ENCODE measurements at regions not wholly inside any gene's neighbourhood (a gene's known extent, or its start where the extent isn't known, plus 50 kb on each side); places are given as distances from the start of the nearest gene placed in this dataset.

- Histone ChIP-seq H3K27ac (no peak overlapping the region), H3K4me2 (no peak overlapping the region), H3K79me2 (ENCODE audit: insufficient read depth, low read depth) (no peaks in the 10 kb centered on the region), H3K4me1 (ENCODE audit: low read depth, poor library complexity, severe bottlenecking) (no peaks in the 10 kb centered on the region), H4K20me1 (ENCODE audit: insufficient read depth) (no peaks in the 10 kb centered on the region), H3K36me3 (ENCODE audit: insufficient read depth) (no peaks in the 10 kb centered on the region), H3K4me3 (IDR thresholded peaks at IDR 0.05; ENCODE audit: insufficient read depth, low read depth, low read length) (no peak overlapping the region), H2AFZ (ENCODE audit: low read depth) (no peak overlapping the region), H3K27me3 (ENCODE audit: insufficient read depth, low read depth) (no peaks in the 10 kb centered on the region), H3K9ac (no peak overlapping the region)
- TF ChIP-seq, protein P1, sequence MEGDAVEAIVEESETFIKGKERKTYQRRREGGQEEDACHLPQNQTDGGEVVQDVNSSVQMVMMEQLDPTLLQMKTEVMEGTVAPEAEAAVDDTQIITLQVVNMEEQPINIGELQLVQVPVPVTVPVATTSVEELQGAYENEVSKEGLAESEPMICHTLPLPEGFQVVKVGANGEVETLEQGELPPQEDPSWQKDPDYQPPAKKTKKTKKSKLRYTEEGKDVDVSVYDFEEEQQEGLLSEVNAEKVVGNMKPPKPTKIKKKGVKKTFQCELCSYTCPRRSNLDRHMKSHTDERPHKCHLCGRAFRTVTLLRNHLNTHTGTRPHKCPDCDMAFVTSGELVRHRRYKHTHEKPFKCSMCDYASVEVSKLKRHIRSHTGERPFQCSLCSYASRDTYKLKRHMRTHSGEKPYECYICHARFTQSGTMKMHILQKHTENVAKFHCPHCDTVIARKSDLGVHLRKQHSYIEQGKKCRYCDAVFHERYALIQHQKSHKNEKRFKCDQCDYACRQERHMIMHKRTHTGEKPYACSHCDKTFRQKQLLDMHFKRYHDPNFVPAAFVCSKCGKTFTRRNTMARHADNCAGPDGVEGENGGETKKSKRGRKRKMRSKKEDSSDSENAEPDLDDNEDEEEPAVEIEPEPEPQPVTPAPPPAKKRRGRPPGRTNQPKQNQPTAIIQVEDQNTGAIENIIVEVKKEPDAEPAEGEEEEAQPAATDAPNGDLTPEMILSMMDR (conservative IDR thresholded peaks at IDR 0.05; ENCODE audit: low read depth, low read length): no peak
Observed at GRCh38 chr21:15543473-15543872, 186.3 kb upstream of the USP25 start.

GRCh38 chr21:15549671-15550070 lies 180.1 kb upstream of the USP25 start:
- H3K4me2 ChIP-seq: no peak overlapping the region
- TF ChIP-seq, protein P1 (conservative IDR thresholded peaks at IDR 0.05; ENCODE audit: low read depth, low read length): no peak
- no peaks in the 10 kb centered on the region for H3K27me3 ChIP-seq (ENCODE audit: insufficient read depth, low read depth)
- H3K79me2 ChIP-seq (ENCODE audit: insufficient read depth, low read depth): no peaks in the 10 kb centered on the region
- no peak overlapping the region for H3K9ac ChIP-seq
- no peaks in the 10 kb centered on the region for H3K4me1 ChIP-seq (ENCODE audit: low read depth, poor library complexity, severe bottlenecking)
- H3K4me3 ChIP-seq (IDR thresholded peaks at IDR 0.05; ENCODE audit: insufficient read depth, low read depth, low read length): no peak overlapping the region
- no peaks in the 10 kb centered on the region for H3K36me3 ChIP-seq (ENCODE audit: insufficient read depth)
- no peak overlapping the region for H3K27ac ChIP-seq
- H2AFZ ChIP-seq (ENCODE audit: low read depth): no peak overlapping the region
- H4K20me1 ChIP-seq (ENCODE audit: insufficient read depth): no peaks in the 10 kb centered on the region

DNA sequence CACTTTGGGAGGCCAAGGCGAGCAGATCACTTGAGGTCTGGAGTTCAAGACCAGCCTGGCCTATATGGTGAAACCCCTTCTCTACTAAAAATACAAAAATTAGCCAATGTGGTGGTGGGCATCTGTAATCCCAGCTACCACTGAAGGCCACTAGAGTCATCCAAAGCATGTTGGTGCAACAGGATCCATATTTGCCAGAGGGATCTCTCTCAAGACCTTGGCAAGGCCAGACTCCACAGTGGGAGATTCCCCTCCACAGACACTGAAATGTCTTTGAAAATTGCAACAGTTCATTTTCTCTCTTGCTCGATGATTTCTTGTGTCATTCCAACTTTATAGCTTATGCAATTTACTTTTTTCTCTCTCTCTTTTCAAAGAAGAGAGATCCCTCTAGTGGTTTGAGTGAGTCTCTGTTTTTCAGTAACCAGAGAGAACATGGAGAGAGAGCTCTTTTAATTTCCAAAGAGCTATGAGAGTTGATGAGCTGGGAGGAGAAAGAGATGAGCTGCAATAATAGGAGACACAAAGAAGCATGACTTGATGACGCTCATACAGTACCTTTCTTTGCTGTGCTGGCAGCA lies 176.8 kb upstream of the USP25 start:
- TF ChIP-seq, protein P1 (conservative IDR thresholded peaks at IDR 0.05; ENCODE audit: low read depth, low read length): 0 out of 2 replicates have a peak, but pooled peaks have one; percentile 35
- Histone ChIP-seq H3K4me1 (ENCODE audit: low read depth, poor library complexity, severe bottlenecking) (no peaks in the 10 kb centered on the region), H3K36me3 (ENCODE audit: insufficient read depth) (no peaks in the 10 kb centered on the region), H3K9ac (no peak overlapping the region), H4K20me1 (ENCODE audit: insufficient read depth) (no peaks in the 10 kb centered on the region), H3K79me2 (ENCODE audit: insufficient read depth, low read depth) (no peaks in the 10 kb centered on the region), H3K27ac (no peak overlapping the region), H2AFZ (ENCODE audit: low read depth) (no peak overlapping the region), H3K4me2 (no peak overlapping the region), H3K27me3 (ENCODE audit: insufficient read depth, low read depth) (no peaks in the 10 kb centered on the region), H3K4me3 (IDR thresholded peaks at IDR 0.05; ENCODE audit: insufficient read depth, low read depth, low read length) (no peak overlapping the region)

- no peaks in the 10 kb centered on the region for H3K36me3 ChIP-seq (ENCODE audit: insufficient read depth)
- TF ChIP-seq, protein P1 (conservative IDR thresholded peaks at IDR 0.05; ENCODE audit: low read depth, low read length): no peak
- no peak overlapping the region for H3K27ac ChIP-seq
- H3K27me3 ChIP-seq (ENCODE audit: insufficient read depth, low read depth): no peaks in the 10 kb centered on the region
- H3K79me2 ChIP-seq (ENCODE audit: insufficient read depth, low read depth): no peaks in the 10 kb centered on the region
- no peaks in the 10 kb centered on the region for H3K4me1 ChIP-seq (ENCODE audit: low read depth, poor library complexity, severe bottlenecking)
- H4K20me1 ChIP-seq (ENCODE audit: insufficient read depth): no peaks in the 10 kb centered on the region
- H2AFZ ChIP-seq (ENCODE audit: low read depth): no peak overlapping the region
- no peak overlapping the region for H3K4me3 ChIP-seq (IDR thresholded peaks at IDR 0.05; ENCODE audit: insufficient read depth, low read depth, low read length)
- no peak overlapping the region for H3K4me2 ChIP-seq
- H3K9ac ChIP-seq: no peak overlapping the region
Observed at GRCh38 chr21:15557925-15558324, 171.9 kb upstream of the USP25 start.

Measured in KMS-11 (cell line).